CD8-positive, alpha-beta memory T cell (primary cell): ENCODE measurements at regions not wholly inside any gene's neighbourhood (a gene's known extent, or its start where the extent isn't known, plus 50 kb on each side); places are given as distances from the start of the nearest gene placed in this dataset.

Experiments
- CTCF ChIA-PET: fragments of 350-600 bp; sonication (Branson Sonifier 250); formaldehyde crosslinking; loops from one replicate; lab custom pipeline; 2021; ENCODE audit warnings: antibody characterized with exemption; lab: Charles Lee
- POLR2A ChIA-PET: fragments of 350-600 bp; sonication (Branson Sonifier 250); formaldehyde crosslinking; loops from one replicate; lab custom pipeline; 2021; ENCODE audit warnings: antibody characterized with exemption; lab: Charles Lee
- DNase-seq, 5 donors: peaks; one replicate each; pipeline versions ENCODE4 v3.0.0 to v3.0.0-alpha.2; 2020 to 2022; ENCODE audit warnings: mixed read lengths in 1 of 5
- H3K27ac ChIP-seq: one replicate; pipeline ENCODE4 v1.7.0; 2013; ENCODE audit warnings: low read depth, mild to moderate bottlenecking, low read length, moderate library complexity
- H3K27me3 ChIP-seq: 2 replicates; pipeline ENCODE4 v1.7.0; 2013; ENCODE audit warnings: low read length, mild to moderate bottlenecking; ENCODE audit not compliant: insufficient read depth, poor library complexity, severe bottlenecking
- H3K36me3 ChIP-seq: 2 replicates; pipeline ENCODE4 v1.7.0; 2013; ENCODE audit warnings: mild to moderate bottlenecking, low read length, moderate library complexity; ENCODE audit not compliant: insufficient read depth
- H3K4me1 ChIP-seq: 2 replicates; pipeline ENCODE4 v1.7.0; 2013; ENCODE audit warnings: mild to moderate bottlenecking, low read length, moderate library complexity; ENCODE audit not compliant: insufficient read depth
- H3K4me3 ChIP-seq: 2 replicates; pipeline ENCODE4 v1.7.0; 2013; ENCODE audit warnings: mild to moderate bottlenecking, low read length
- H3K9me3 ChIP-seq: 2 replicates; pipeline ENCODE4 v1.7.0; 2013; ENCODE audit warnings: mild to moderate bottlenecking, low read length
- H3K27ac Mint-ChIP-seq, 8 donors: one replicate each; pipeline ENCODE4 v1.8.0; 2020 to 2021; ENCODE audit warnings: mixed read lengths in 8 of 8, mild to moderate bottlenecking in 6 of 8, inconsistent platforms in 3 of 8, moderate library complexity in 3 of 8
- H3K27me3 Mint-ChIP-seq, 2 donors: one replicate each; pipeline ENCODE4 v1.8.0; 2020 to 2021; ENCODE audit warnings: mixed read lengths in 2 of 2, mild to moderate bottlenecking in 1 of 2, moderate library complexity in 1 of 2
- H3K36me3 Mint-ChIP-seq, 3 donors: one replicate each; pipeline ENCODE4 v1.8.0; 2020 to 2021; ENCODE audit warnings: mixed read lengths in 3 of 3, inconsistent platforms in 1 of 3, mild to moderate bottlenecking in 1 of 3
- H3K4me1 Mint-ChIP-seq, 3 donors: one replicate each; pipeline ENCODE4 v1.8.0; 2020 to 2021; ENCODE audit warnings: mixed read lengths in 3 of 3, inconsistent platforms in 1 of 3, mild to moderate bottlenecking in 1 of 3
- H3K4me3 Mint-ChIP-seq, 7 donors: one replicate each; pipeline ENCODE4 v1.8.0; 2020 to 2021; ENCODE audit warnings: mixed read lengths in 7 of 7, mild to moderate bottlenecking in 6 of 7, moderate library complexity in 4 of 7, inconsistent platforms in 2 of 7
- H3K9me3 Mint-ChIP-seq, 5 donors: one replicate each; pipeline ENCODE4 v1.8.0; 2020 to 2022; ENCODE audit warnings: mixed read lengths in 5 of 5, mild to moderate bottlenecking in 3 of 5, moderate library complexity in 2 of 5, inconsistent platforms in 1 of 5

GRCh38 chr2:21333684-21334083 is 209.9 kb downstream of the TDRD15 start:
- Histone ChIP-seq H3K36me3 (no peaks in the 10 kb centered on the region), H3K9me3 (no peaks in the 10 kb centered on the region), H3K4me1 (no peaks in the 10 kb centered on the region), H3K27me3 (no peaks in the 10 kb centered on the region), H3K27ac (no peak overlapping the region), H3K4me3 (no peak overlapping the region)
- peaks cover 0 to 1% of the 10 kb centered on the region in 2 donors for H3K27me3 Mint-ChIP-seq
- ChIA-PET CTCF (no interaction called here), POLR2A (no interaction called here)
- DNase-seq = no peak
- peaks cover 2 to 6% (median 3%) of the 10 kb centered on the region in 5 donors for H3K9me3 Mint-ChIP-seq
- H3K36me3 Mint-ChIP-seq = no peaks in the 10 kb centered on the region
- H3K4me3 Mint-ChIP-seq = no peak overlapping the region
- H3K27ac Mint-ChIP-seq = no peak overlapping the region
- H3K4me1 Mint-ChIP-seq = no peaks in the 10 kb centered on the region

- Mint-ChIP-seq H3K27ac (no peak overlapping the region), H3K4me3 (no peak overlapping the region), H3K27me3 (no peaks in the 10 kb centered on the region), H3K4me1 (no peaks in the 10 kb centered on the region), H3K9me3 (peaks cover 0 to 13% (median 6%) of the 10 kb centered on the region in 5 donors), H3K36me3 (no peaks in the 10 kb centered on the region)
- DNase-seq = no peak
- no peaks in the 10 kb centered on the region for H3K4me1 ChIP-seq
- no peaks in the 10 kb centered on the region for H3K27me3 ChIP-seq
- ChIA-PET CTCF (no interaction called here), POLR2A (no interaction called here)
- H3K4me3 ChIP-seq = no peak overlapping the region
- no peak overlapping the region for H3K27ac ChIP-seq
- H3K36me3 ChIP-seq = no peaks in the 10 kb centered on the region
- no peaks in the 10 kb centered on the region for H3K9me3 ChIP-seq
These were observed 223.2 kb downstream of the TDRD15 start for GRCh38 chr2:21346984-21347383.

- Mint-ChIP-seq H3K4me1 (no peaks in the 10 kb centered on the region), H3K4me3 (no peak overlapping the region), H3K27ac (no peak overlapping the region), H3K9me3 (peaks cover 2 to 9% (median 5%) of the 10 kb centered on the region in 5 donors), H3K27me3 (no peaks in the 10 kb centered on the region), H3K36me3 (no peaks in the 10 kb centered on the region)
- Histone ChIP-seq H3K36me3 (no peaks in the 10 kb centered on the region), H3K27me3 (no peaks in the 10 kb centered on the region), H3K4me1 (no peaks in the 10 kb centered on the region), H3K27ac (no peak overlapping the region), H3K9me3 (no peaks in the 10 kb centered on the region), H3K4me3 (no peak overlapping the region)
- no peak for DNase-seq
- ChIA-PET POLR2A (no interaction called here), CTCF (no interaction called here)
These were observed 230.3 kb downstream of the TDRD15 start for GRCh38 chr2:21353879-21354679.

GRCh38 chr2:21356086-21356856 is 232.5 kb downstream of the TDRD15 start:
- Mint-ChIP-seq H3K27me3 (no peaks in the 10 kb centered on the region), H3K36me3 (no peaks in the 10 kb centered on the region), H3K4me1 (no peaks in the 10 kb centered on the region), H3K9me3 (peaks cover 2 to 14% (median 5%) of the 10 kb centered on the region in 5 donors), H3K27ac (no peak overlapping the region), H3K4me3 (no peak overlapping the region)
- H3K9me3 ChIP-seq = no peaks in the 10 kb centered on the region
- H3K36me3 ChIP-seq = no peaks in the 10 kb centered on the region
- H3K27me3 ChIP-seq = no peaks in the 10 kb centered on the region
- no peak overlapping the region for H3K4me3 ChIP-seq
- no peak for DNase-seq
- ChIA-PET POLR2A (no interaction called here), CTCF (no interaction called here)
- no peak overlapping the region for H3K27ac ChIP-seq
- no peaks in the 10 kb centered on the region for H3K4me1 ChIP-seq

GRCh38 chr2:21356857-21357255 is 233.1 kb downstream of the TDRD15 start:
- H3K27me3 ChIP-seq = no peaks in the 10 kb centered on the region
- Mint-ChIP-seq H3K4me3 (no peak overlapping the region), H3K27me3 (no peaks in the 10 kb centered on the region), H3K27ac (no peak overlapping the region), H3K9me3 (peaks cover 2 to 14% (median 5%) of the 10 kb centered on the region in 5 donors), H3K36me3 (no peaks in the 10 kb centered on the region), H3K4me1 (no peaks in the 10 kb centered on the region)
- H3K4me3 ChIP-seq = no peak overlapping the region
- H3K4me1 ChIP-seq = no peaks in the 10 kb centered on the region
- DNase-seq = no peak
- H3K27ac ChIP-seq = no peak overlapping the region
- ChIA-PET POLR2A (no interaction called here), CTCF (no interaction called here)
- H3K36me3 ChIP-seq = no peaks in the 10 kb centered on the region
- H3K9me3 ChIP-seq = no peaks in the 10 kb centered on the region

GRCh38 chr2:21358976-21359375 is 235.2 kb downstream of the TDRD15 start:
- peaks cover 0 to 11% (median 5%) of the 10 kb centered on the region in 5 donors for H3K9me3 Mint-ChIP-seq
- H3K4me1 ChIP-seq = no peaks in the 10 kb centered on the region
- no peaks in the 10 kb centered on the region for H3K27me3 Mint-ChIP-seq
- H3K4me3 ChIP-seq = no peak overlapping the region
- H3K36me3 ChIP-seq = no peaks in the 10 kb centered on the region
- no peak for DNase-seq
- no peak overlapping the region for H3K4me3 Mint-ChIP-seq
- H3K27ac Mint-ChIP-seq = no peak overlapping the region
- no peaks in the 10 kb centered on the region for H3K4me1 Mint-ChIP-seq
- no peaks in the 10 kb centered on the region for H3K36me3 Mint-ChIP-seq
- H3K9me3 ChIP-seq = no peaks in the 10 kb centered on the region
- H3K27ac ChIP-seq = no peak overlapping the region
- CTCF ChIA-PET = no interaction called here
- H3K27me3 ChIP-seq = no peaks in the 10 kb centered on the region
- POLR2A ChIA-PET = no interaction called here

- DNase-seq = no peak
- ChIA-PET CTCF (no interaction called here), POLR2A (no interaction called here)
- Mint-ChIP-seq H3K36me3 (no peaks in the 10 kb centered on the region), H3K27ac (no peak overlapping the region), H3K4me1 (no peaks in the 10 kb centered on the region), H3K4me3 (no peak overlapping the region), H3K27me3 (no peaks in the 10 kb centered on the region), H3K9me3 (peaks cover 0 to 15% (median 5%) of the 10 kb centered on the region in 5 donors)
- Histone ChIP-seq H3K36me3 (no peaks in the 10 kb centered on the region), H3K4me3 (no peak overlapping the region), H3K9me3 (no peaks in the 10 kb centered on the region), H3K4me1 (no peaks in the 10 kb centered on the region), H3K27ac (no peak overlapping the region), H3K27me3 (no peaks in the 10 kb centered on the region)
These were observed 237.6 kb downstream of the TDRD15 start for GRCh38 chr2:21361384-21361783.

GRCh38 chr2:21361957-21362486 is 238.3 kb downstream of the TDRD15 start:
- no peaks in the 10 kb centered on the region for H3K9me3 ChIP-seq
- H3K36me3 ChIP-seq = no peaks in the 10 kb centered on the region
- H3K4me3 ChIP-seq = no peak overlapping the region
- Mint-ChIP-seq H3K9me3 (peaks cover 0 to 15% (median 5%) of the 10 kb centered on the region in 5 donors), H3K4me3 (no peak overlapping the region), H3K27me3 (no peaks in the 10 kb centered on the region), H3K27ac (no peak overlapping the region), H3K36me3 (no peaks in the 10 kb centered on the region), H3K4me1 (no peaks in the 10 kb centered on the region)
- ChIA-PET CTCF (no interaction called here), POLR2A (no interaction called here)
- H3K27ac ChIP-seq = no peak overlapping the region
- no peaks in the 10 kb centered on the region for H3K27me3 ChIP-seq
- H3K4me1 ChIP-seq = no peaks in the 10 kb centered on the region
- DNase-seq = no peak
